Stromal cell of bone marrow (primary cell): ENCODE measurements at regions not wholly inside any gene's neighbourhood (a gene's known extent, or its start where the extent isn't known, plus 50 kb on each side); places are given as distances from the start of the nearest gene placed in this dataset.

Source experiments
- DNase-seq: peaks from one replicate; pipeline ENCODE4 v3.0.0-alpha.2; 2012; ENCODE audit warnings: low read depth

DNA sequence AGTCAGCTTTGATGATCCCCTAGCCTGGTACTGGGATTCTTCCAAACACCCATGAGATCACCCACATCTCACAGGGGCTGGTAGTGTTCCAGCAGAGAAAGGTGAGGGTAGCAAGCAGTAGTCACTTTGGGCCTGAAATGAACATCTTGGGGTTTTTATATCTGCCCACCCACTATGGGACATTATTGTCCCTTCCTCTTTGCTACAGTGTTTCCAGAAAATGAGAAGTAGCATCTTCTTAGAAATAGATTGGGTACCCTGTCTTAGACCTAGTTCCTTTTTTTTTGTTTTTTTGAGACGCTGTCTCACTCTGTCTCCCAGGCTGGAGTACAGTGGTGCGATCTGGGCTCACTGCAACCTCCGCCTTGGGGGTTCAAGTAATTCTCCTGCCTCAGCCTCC, 249.2 kb upstream of the ANKRD55 start:
- no peak for DNase-seq

DNA sequence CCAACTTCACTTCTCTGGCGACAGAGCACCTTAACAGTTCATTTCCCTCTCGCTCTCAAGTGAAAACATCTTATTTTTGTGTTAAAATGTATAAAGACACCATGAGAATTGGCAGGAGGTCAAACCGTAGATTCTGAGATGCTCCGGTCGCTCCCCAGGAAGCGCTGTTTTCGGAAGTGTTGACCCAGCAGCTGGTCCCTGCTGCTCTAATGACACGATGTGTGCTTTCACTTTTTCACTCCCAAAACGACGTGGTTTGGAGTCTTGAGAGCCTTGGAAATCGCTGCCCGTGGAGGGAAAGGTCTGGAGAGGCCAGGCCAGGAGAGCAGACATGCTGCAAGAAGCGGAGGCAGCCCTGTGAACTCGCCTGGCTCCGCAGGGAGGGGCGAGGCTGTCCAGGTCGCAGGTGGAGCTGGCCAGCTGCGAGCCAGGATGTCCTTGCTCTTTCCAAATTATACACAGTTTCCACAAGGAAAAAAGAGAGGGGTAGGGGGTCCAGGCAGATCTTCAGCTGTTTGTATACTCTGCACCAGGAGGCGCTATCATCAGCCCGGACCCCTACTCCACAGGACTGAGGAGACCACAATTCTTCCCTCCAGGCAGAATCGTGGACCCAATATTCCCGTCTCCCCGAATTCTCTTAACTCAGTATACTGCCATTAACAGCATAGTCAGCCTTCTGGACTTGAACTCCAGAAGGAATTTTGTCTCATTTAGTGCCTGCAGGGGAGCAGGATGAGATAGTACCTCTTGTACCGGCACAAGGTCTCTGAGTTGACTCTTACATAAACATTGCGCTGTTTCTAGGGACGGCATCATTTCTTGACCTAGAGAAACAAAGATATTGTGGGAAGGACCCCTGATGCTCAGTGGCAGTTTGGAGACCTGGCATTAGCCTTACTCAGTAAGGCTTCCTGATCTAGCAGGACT, 248.6 kb upstream of the ANKRD55 start:
- no peak for DNase-seq

DNA sequence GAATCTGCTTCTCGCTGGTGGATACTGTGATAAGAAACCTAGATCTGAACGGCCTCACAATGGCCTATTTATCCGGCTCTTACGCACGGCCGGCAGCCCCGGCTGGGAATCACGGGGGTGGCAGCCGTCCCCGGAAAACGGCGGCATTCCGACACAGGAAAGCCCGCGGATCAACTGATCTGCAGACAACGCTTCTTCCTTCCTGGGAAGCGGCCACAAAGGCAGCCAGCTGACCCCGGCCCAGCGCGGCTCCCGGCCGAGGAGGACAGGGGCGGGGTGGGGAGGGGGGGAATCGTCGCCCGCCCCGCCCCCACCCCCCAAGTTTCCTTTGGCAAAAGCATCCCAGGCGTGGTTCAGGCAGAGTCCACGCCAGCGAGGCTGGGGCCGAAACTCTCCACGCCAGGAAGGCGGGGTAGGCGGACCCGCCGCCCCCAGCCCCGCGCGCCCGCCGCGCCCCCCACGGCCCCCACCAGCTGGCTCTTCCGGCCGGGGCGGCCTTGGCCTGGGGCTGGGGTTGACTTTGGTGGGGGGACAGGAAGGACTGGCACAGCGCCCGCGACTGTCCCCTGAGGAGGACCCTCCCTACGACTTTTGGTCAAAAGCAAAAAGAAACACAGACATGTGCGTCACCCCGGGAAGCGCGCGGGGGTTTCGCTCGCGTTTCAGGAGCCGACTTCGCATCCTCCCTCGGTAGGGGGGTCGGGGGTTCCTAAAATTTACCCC, 247.7 kb upstream of the ANKRD55 start:
- no peak for DNase-seq

DNA sequence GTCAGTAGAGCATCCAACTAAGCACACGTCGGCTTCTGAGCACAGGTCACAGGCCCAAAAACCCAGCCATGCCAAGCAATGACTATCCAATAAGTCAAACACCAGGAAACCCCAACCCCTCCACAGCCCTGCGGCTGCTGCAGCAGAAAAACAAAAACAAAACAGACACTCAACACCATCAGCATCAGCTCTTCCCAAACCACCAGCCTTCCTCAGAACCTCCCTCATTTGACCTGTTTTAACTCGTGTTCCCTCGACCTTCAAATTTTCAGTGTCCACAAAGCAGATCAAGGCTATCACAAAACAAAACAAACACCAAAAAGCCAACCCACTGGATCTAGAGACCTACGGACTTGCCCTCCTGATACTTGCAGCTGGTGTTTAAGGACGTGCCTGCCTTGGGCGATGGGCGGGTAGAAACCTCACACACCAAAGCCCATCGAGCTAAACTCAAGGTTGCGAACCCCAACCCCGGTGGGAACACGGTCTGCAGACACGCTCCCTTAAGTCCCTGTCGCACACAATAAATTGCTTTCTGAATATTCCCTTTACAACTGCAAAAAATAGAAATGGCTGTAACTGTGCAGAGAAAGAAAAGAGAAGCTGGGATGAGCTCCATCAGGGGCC, 247.1 kb upstream of the ANKRD55 start:
- no peak for DNase-seq

DNA sequence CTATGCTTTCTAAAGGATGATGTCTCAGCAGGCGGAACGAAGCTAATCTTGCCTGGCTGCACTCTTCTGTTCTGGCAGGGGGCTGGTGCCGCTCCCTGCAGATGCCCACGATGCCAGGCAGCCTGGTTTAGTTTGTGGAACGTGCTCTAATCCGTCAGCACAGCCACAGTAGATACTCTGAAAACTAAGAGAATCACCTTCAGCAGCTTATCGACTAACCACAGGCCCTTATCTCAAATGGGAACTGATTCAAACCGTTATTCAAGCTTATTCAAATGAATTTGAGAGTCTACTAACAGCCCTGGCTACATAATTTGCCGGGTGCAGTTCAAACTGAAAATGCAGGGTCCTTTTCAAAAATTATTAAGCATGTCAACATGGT, 246.6 kb upstream of the ANKRD55 start:
- no peak for DNase-seq

DNA sequence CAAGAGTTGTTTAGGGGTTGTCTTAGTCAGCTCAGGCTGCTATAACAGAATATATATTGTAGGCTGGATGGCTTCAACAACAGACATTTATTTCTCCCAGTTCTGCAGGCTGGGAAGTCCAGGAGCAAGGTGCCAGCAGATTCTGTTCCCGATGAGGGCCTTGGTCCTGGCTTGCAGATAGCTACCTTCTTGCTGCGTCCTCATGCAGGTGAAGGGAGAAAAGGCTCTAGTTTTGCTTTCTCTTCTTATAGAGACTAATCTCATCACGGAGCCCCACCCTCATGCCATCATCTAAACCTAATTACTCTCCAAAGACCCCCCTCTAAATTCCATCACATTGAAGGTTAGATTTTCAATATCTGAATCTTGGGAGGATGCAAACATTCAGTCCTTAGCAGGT, 246.0 kb upstream of the ANKRD55 start:
- DNase-seq: no peak

DNA sequence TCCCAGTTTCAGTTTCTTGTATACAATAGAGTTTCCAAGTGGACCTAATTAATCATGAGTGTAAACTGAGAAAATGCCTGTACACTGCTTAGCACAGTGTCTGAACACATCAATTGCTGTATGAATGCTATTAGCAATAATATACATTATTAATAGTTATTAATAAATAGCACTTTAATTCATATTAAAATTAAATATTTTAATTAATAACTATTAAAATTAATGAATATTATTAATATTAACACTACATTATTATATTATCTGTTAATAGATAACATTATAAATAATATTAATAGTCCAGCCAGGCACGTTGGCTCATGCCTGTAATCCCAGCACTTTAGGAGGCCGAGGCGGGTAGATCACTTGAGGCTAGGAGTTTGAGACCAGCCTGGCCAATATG, 244.9 kb upstream of the ANKRD55 start:
- no peak for DNase-seq

DNA sequence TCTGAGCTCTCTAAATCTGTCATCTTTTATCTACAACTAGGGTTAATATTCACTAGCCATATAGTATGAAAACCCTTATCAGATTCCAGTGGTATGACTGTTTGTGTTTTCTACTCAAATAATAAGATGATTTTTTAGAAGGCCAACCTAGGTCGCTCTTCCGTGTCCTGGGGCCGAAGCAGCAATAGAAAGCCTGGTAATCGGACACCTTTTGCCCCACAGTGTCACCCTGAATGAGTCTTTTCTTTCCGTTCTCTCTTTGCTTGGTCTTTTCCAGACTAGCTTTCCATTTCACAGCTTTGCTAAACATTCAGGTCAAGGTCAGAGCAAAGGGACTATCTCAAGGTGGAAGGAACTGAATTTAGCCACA, 243.3 kb upstream of the ANKRD55 start:
- DNase-seq: no peak

DNA sequence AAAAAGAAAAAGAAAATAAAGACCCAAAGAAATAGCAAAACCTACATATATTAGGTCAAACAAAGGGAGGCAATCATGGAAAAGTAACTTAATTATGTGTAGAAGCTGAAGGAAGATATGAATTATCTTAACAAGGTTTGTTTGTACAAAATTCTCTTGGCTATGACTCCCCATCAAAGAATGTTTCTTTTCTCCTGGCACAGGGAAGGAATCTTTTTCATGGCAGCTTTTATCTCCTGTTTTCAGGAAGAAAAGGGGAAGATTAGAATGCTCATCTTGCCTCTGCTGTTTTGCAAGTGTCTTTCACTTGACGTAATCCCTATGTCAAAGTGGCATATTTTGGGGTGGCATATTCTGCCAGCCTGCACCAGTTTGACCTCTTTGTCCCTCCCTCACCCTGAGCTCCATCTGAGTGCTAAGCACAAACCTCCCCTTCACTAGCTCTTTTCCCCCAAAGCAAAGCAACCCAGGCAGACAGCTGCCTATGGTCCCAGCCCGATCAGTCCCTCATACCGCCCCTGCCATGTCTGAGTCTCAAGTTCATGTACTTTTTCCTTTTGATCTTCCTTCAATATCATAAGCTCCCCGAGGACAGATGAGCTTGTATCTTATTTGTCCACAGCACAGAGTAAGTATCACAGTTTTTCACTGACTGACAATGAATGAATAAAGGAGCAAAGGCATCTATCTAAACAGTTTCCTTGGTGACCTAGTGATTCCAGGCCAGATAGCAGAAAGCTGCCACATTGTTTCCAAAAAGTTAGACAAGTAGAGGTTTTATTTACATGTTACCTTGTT, 242.8 kb upstream of the ANKRD55 start:
- DNase-seq: no peak

DNA sequence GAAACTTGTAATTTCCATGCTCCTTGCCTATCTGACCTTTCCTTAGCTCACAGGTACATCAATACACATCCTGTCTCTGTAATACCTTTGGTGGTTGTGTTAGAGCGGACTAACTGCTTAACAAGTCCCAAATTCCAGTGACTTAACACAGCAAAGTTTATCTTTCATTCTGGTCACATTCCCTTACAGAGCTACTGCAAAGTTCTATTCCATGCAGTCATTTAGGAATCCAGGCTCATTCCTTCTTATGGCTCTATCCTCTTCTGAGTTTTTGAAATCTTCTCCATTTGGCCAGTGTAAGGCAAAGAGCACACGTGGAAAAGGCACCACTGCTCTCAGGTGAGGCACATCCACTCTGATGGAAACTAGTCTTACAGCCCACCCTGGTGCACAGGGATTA, 238.6 kb upstream of the ANKRD55 start:
- no peak for DNase-seq

DNA sequence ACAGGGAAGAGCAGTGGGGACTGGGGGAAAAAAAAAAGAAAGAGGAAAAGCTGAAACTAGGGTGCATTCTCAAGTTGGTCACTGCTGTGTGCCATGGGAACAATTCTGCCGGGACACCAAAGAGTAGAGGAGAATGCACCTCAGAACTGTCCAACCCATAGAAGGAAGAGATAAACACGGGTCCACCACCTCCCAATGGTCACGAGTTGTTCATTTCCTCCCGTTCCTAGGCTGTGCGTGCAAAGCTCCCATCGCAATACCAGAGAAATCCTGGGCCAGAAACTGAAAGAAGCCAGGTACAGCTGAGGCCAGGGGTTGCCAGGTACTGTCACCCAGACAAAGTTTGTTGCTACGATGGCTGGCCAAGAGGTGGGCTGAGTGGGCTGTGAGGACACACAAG, 236.9 kb upstream of the ANKRD55 start:
- DNase-seq: no peak

DNA sequence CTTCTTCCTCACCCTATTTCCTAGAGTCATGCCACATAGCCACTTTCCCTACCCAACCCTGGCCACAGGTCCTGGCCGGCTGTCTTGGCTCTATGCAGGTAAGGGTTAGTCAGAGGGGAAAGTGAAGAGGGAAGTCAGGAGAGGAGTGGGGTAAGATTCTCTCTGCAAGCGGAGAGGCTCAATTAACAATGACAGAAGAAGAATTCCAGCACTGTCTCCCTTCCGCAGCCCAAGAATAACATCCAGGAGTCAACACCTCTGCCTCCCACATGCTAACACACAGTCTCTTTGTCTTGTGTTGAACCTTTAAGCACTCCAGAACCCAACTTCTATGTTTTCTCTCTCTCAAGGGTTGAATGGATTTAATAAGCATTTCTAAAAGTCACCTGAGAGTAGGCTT, 235.1 kb upstream of the ANKRD55 start:
- DNase-seq: no peak

DNA sequence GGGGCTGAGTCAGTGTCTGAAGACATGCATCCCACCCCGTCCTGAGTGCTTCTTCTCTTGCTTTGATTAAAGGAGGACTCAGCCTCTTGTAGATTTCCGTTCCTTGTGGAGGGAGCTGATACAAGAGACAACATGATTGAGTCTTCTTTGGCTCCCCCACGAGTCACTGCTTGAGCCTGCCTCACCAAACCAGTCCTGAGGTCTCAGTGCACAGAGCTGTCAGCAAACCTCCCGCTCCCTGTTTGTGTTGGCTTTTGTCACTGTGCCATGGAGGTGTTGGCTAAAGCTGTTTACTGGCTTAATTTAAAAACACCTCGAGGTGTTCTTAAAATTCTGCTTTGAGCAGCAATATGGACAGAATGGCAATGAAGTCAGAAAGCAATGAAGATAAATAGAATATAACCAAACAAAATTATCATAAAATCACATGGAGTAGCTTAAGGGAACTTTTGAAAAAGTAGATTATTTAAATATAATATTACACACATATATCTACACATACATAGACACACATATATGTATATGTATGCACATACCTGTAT, 234.1 kb upstream of the ANKRD55 start:
- no peak for DNase-seq

DNA sequence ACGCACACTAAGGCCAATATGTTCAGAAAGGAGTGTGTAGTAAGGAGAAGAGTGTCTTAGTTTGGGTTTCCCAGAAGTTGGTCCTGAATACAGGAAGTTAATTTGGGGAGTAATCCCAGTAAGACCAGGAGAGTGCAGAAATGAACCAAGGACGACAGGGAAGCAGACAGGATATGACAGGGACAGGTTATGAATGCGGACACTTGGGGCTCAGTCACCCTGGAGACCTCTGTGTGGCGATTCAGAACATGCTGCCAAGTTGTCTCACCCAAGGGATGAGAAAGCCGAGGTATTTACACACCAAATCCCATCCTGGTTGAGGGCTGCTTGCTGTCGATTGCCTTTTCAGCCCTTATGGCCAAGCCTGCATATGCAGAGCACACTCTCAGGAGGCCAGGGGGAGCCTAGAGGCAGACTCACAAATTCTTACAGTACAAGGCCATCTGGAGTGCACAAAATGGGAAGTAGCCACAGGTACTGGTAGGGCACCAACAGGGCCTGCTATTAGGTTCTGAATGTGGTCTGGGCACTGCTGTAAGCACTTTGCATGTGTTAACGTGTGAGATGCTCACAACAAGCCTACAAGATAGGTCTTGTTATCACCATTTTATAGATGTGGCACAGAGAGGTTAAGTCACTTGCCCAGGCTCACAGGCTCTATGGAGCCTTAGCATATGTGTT, 233.1 kb upstream of the ANKRD55 start:
- DNase-seq: no peak

DNA sequence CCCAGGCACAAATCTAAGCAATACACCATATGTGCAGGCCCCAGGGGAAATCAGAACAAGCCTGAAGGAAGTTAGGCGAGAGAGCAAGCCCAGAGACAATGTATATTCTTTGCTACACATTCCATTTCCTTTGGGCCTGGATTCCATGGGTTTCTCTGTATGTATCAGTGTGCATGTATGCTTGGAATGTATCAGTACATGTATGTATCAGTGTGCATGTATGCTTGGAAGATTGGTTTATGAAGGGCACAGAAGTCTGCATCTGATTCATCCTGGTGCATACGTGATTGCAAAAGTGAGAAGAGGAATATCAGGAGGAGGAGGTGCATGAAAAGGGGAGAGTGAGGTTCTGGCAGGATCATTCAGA, 232.6 kb upstream of the ANKRD55 start:
- DNase-seq: no peak

DNA sequence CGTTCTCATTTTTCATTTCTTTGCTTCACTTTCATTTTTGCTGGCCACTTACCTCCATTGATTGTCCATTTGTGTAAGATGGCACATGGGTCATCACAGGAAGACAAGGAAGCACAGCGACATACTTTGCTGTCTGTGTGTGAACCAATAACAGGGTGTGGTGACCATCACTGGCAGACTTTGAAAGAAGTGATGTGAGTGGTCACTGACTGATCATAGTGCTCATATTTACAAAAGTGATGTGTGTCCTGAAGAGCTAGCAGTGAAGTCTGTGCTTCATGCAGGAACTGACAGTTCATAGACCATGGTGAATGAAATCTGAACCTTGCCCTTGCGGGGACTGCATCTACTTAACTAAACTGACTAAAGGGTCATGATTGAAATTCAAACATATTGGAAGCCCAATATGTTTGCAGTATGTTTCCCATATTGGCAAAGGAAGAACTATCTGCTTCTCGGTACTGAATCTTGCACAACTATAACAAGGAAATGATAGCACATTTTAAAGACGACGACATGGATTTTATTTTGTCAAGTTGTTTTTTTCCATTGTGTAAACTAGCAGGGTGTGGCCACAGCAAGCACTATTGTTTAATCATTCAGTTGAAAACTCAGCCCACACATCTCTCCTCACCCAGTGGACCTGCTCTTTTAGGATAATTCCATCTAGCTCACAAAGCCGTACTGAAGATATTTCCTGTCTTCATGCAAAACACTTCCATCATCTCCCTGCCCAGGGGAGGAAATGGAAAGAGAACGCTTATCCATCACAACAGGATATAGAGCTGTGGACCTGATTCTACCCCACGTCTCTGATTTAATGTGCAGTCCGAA, 232.0 kb upstream of the ANKRD55 start:
- no peak for DNase-seq

DNA sequence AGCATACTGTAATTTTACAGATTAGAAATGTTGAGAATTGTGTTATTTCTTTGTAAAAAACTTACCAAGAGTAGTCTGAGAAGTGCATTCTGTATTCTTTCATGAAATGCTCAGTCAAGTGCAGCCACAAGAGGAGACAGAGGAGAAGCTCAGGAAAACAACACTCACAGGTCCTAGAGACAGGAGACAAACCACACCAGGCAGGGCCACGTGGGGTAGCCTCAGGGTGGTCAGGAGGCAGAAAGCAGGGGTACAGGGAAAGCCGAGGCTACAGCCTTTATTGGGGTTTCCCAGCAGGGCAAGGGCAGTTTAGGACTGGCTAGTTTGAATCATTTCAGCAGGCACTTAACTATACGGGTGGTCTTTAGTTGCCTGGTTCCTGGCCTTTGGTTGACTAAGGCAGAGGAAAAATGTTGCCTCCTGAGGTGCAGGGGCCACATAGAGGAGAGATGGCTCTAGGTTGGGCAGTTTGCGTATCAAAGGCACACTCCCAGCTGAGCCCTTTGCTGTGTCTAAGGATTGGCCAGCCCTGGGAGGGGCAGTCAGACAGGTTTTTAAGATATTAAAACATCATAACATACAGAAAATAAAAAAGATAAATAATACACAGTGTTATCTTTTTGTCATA, 230.9 kb upstream of the ANKRD55 start:
- no peak for DNase-seq

DNA sequence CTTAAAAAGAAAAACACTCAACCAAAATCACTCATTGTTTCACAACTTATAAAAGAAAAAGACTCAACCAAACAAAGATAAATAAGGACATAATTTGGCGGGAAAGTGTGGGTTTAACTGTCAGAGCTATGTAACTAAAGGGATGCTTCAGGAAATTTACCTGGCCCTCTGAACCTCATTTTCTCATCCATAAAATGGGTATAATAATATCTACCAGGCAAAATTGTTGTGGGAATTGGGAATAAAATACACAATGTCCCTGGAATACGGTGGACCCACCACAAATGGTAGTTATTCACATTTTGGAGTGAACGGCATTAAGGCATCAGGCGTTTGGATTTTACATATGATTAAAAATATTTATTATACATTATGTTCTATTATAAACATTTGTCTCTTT, 228.5 kb upstream of the ANKRD55 start:
- no peak for DNase-seq

DNA sequence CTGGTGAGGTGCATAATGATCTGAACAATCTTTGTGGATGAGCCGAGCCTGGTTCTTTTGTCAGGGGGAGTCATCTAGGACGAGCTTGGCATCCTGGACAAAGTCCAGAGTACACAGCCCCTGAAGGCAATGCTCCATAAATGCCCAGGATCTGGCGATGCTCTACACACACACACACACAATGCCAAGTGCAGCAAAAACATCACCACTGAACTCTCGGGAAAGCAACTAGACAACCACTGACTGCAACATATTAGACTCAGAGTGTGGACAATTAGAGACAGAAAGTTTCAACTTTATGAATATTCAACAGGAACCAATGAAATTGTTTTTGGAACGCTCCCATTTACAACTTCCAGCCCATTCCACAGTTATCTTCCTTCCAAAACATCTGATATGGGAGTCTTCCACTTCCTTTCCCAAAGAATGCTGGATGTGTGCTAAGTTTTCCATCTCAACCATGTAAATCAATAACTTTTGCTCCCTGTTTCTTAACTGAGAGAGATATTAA, 227.6 kb upstream of the ANKRD55 start:
- no peak for DNase-seq

DNA sequence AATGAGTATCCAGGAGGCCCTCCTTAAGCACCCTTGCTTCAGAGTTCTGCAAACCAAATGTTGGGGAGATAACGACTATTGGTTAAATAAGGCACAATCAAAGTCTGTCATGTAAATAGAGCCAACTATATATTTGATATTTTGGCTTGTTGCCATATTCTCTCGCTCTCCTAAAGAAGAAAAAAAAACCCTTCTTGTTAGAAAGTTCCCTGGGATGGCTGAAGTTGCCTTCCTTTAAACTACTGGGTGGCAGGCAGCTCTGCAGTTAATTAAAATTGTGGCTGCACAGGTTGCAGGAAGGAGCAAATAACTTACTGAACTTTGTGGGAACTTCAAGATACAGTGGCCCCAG, 227.0 kb upstream of the ANKRD55 start:
- DNase-seq: no peak
